ENCODE measurements at regions not wholly inside any gene's neighbourhood (a gene's known extent, or its start where the extent isn't known, plus 50 kb on each side); places are given as distances from the start of the nearest gene placed in this dataset.
A peak's percentile ranks its signal among the peaks of the same experiment; 100 is the strongest.

- intact Hi-C loops (cut with micrococcal nuclease): no loop called here
- ATAC-seq: no peak
- DNase-seq: no peak
These were observed 167.5 kb upstream of the NOVA1 start for GRCh38 chr14:26765301-26765700.

- ATAC-seq: peak; percentile 95
- intact Hi-C loops (cut with micrococcal nuclease): no loop called here
- peak; percentile 59 for DNase-seq
These were observed 168.1 kb upstream of the NOVA1 start for GRCh38 chr14:26765768-26766520.

GRCh38 chr14:26766726-26767125 is 168.9 kb upstream of the NOVA1 start:
- ATAC-seq: no peak
- intact Hi-C loops (cut with micrococcal nuclease): no loop called here
- no peak for DNase-seq

GRCh38 chr14:26773906-26774593 is 176.2 kb upstream of the NOVA1 start:
- no peak for DNase-seq
- intact Hi-C loops (cut with micrococcal nuclease): no loop called here
- ATAC-seq: no peak

- ATAC-seq: peak; percentile 30
- DNase-seq: no peak
These were observed 178.1 kb upstream of the NOVA1 start for GRCh38 chr14:26775765-26776563.

GRCh38 chr14:26791117-26791806 is 193.4 kb upstream of the NOVA1 start:
- DNase-seq: no peak
- ATAC-seq: no peak
- intact Hi-C loops (cut with micrococcal nuclease): no loop called here

More at GRCh38 chr14:26775765-26776563, 178.1 kb upstream of the NOVA1 start:
- intact Hi-C loops (cut with micrococcal nuclease): no loop called here

GRCh38 chr14:26794731-26795130 is 196.9 kb upstream of the NOVA1 start:
- DNase-seq (no peak), ATAC-seq (no peak)
- intact Hi-C loops (cut with micrococcal nuclease): no loop called here

GRCh38 chr14:26808407-26808806 is 210.6 kb upstream of the NOVA1 start:
- no peak for DNase-seq
- intact Hi-C loops (cut with micrococcal nuclease): no loop called here
- ATAC-seq: no peak

- DNase-seq: no peak
- intact Hi-C loops (cut with micrococcal nuclease): no loop called here
- no peak for ATAC-seq
These were observed 212.8 kb upstream of the NOVA1 start for GRCh38 chr14:26810631-26811030.

GRCh38 chr14:26811756-26812305 is 214.0 kb upstream of the NOVA1 start:
- DNase-seq (no peak), ATAC-seq (no peak)
- intact Hi-C loops (cut with micrococcal nuclease): no loop called here

GRCh38 chr14:26820138-26820537 is 222.3 kb upstream of the NOVA1 start:
- no peak for DNase-seq

GRCh38 chr14:26820572-26820971 is 222.7 kb upstream of the NOVA1 start:
- ATAC-seq: no peak
- DNase-seq: no peak
- intact Hi-C loops (cut with micrococcal nuclease): no loop called here

More at GRCh38 chr14:26820138-26820537, 222.3 kb upstream of the NOVA1 start:
- intact Hi-C loops (cut with micrococcal nuclease): no loop called here
- ATAC-seq: no peak

- ATAC-seq: no peak
- intact Hi-C loops (cut with micrococcal nuclease): no loop called here
These were observed 230.9 kb upstream of the NOVA1 start for GRCh38 chr14:26828741-26829140.

GRCh38 chr14:26833621-26834176 is 235.9 kb upstream of the NOVA1 start:
- intact Hi-C loops (cut with micrococcal nuclease): no loop called here
- ATAC-seq (no peak), DNase-seq (no peak)

More at GRCh38 chr14:26828741-26829140, 230.9 kb upstream of the NOVA1 start:
- DNase-seq: no peak

- ATAC-seq (no peak), DNase-seq (no peak)
- intact Hi-C loops (cut with micrococcal nuclease): no loop called here
These were observed 238.2 kb upstream of the NOVA1 start for GRCh38 chr14:26835979-26836570.

- no peak for DNase-seq
- no peak for ATAC-seq
- intact Hi-C loops (cut with micrococcal nuclease): no loop called here
These were observed 241.6 kb upstream of the NOVA1 start for GRCh38 chr14:26839481-26839880.

- ATAC-seq (no peak), DNase-seq (no peak)
- intact Hi-C loops (cut with micrococcal nuclease): no loop called here
These were observed 243.5 kb upstream of the NOVA1 start for GRCh38 chr14:26841326-26841725.

GRCh38 chr14:26841920-26842741 is 244.3 kb upstream of the NOVA1 start:
- peak; percentile 98 for ATAC-seq
- no peak for DNase-seq

More at GRCh38 chr14:26841920-26842741, 244.3 kb upstream of the NOVA1 start:
- intact Hi-C loops (cut with micrococcal nuclease): no loop called here
